CD4-positive, alpha-beta T cell treated with Interleukin-15 for 4 hours (primary cell): ENCODE measurements at regions not wholly inside any gene's neighbourhood (a gene's known extent, or its start where the extent isn't known, plus 50 kb on each side); places are given as distances from the start of the nearest gene placed in this dataset.

Experiments used
- DNase-seq: peaks from one replicate; pipeline ENCODE4 v3.0.0-alpha.2; 2020; ENCODE audit warnings: low spot score

DNA sequence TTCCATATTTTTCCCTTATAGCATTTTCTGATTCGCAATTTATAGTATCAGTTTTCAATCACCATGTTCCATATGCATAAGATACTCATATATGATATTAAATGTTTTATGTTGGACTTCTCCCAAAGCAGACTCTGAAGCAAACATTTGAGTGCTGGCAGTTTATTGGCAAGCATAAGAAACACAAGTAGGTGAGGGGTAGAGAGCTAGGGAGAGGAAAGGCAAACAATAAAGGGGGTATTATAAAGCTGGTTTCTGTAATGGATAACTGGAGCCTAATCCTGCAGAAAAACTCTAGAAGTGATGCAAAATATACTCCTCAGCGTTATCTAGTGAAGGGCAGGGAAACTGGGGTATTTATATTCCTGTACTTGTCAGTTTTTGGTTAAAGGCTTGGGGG is 491.5 kb upstream of the TGFBR2 start:
- DNase-seq, result no peak

DNA sequence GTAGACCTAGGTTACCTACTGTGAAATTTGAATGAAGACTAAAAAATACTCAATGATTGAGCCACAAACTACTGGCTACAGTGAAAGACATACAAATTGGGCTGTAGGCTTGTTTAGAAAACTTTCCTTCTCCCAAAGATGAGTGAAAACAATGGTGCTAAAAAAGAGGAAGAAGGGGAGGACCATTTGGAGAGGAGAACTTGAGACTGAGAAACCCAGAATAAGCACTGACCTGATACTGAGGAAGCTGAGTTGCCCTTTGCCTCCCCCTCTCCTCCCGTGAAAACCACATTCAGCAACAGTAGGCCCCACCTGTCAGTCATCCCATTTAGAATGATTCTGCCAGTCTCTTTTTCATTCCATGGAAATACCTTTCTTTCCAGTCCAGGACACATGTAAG is 484.0 kb upstream of the TGFBR2 start:
- DNase-seq, result no peak

DNA sequence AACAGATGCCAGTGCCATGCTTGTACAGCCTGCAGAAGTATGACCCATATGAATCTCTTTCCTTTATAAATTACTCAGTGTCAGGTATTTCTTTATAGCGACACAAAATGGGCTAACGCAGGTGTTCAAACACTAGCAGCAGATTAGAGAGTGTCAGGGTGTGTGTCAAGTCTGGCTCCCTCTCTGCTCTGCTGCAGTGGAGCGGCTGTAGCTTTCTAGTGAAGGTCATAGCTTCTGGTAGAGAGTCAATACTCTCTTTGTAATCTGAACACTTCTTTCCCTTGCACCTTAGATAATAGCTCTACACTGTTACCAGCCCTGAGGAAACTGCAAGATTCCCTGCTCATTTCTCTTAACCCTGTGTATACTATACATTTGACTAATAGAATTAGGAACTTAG is 483.2 kb upstream of the TGFBR2 start:
- no peak for DNase-seq

DNA sequence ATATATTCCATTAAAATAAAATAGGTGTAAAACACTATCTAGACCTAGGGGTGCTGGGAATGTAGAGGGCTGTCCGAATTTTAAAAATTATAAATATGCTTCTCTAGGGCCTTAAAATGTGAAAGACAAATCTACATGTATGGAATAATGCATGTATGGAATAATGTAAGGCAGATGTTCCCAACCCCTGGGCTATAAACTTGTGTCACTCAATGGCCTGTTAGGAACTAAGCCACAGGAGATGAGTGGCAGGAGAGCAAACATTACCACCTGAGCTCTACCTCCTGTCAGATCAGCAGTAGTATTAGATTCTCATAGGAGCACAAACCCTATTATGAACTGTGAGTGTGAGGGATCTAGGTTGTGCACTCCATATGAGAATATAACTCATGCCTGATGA is 482.6 kb upstream of the TGFBR2 start:
- DNase-seq, result no peak

DNA sequence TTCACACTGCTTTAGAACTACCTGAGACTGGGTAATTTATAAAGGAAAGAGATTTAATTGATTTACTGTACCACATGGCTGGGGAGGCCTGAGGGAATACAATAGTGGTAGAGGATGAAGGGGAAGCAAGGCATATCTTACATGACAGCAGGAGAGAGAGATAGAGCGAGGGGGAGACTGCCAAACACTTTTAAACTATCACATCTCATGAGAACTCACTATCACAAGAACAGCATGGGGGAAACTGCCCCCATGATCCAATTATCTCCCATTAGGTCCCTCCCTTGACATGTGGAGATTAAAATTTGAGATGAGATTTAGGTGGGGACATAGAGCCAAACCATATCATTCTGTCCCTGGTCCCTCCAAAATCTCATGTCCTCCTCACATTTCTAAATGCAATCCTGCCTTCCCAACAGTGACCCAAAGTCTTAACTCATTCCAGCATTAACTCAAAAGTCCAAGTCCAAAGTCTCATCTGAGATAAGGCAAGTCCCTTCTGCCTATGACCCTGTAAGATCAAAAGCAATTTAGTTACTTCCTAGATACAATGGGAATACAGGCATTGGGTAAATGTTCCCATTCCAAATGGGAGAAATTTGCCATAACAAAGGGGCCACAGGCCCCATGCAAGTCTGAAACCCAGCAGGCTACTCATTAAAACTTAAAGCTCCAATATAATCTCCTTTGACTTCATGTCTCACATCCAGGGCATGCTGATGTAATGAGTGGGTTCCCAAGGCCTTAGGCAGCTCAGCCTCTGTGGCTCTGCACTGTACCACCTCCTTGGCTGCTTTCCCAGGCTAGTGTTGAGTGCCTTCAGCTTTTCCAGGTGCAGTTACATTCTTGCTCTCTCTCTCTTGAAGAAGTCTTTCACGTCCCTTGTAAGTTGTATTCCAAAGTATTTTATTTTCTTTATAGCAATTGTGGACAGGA is 481.7 kb upstream of the TGFBR2 start:
- no peak for DNase-seq

DNA sequence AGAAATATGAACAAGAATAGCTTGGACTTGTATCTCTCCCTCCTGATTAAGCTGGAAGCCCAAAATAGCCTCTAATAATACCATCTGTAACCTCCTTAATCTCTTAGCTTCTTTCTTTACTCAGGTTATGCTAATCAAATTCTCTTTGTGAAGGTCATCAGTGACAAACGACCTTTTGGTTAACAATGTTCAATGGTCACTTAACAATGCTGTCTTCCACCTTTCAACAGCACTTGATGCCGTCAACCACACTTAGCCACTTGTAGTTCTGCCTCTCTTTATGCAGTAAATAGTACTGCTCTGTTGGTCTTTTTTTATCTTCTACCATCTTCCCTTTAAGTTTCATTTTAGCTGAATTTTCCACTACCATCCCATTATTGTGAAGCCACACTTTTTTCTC is 476.6 kb upstream of the TGFBR2 start:
- DNase-seq, result no peak

DNA sequence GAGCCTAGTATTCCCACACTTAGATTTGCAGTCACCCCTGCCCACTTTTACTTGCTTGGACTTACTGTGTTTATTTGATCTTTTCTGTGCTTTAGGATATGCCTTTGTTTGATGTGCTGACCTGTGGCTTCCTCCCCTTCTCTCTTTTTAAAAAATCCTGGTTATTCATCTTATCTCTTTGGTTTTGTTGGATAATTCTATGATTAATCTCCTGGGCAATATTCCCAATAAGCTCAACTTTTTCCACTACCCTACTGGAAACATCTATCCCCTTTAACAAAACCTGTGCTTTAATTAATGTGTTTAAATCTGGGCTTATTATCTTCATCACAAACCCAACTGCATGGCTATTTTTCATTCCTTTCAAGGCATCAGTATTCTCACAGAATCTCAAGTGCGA is 476.0 kb upstream of the TGFBR2 start:
- no peak for DNase-seq

DNA sequence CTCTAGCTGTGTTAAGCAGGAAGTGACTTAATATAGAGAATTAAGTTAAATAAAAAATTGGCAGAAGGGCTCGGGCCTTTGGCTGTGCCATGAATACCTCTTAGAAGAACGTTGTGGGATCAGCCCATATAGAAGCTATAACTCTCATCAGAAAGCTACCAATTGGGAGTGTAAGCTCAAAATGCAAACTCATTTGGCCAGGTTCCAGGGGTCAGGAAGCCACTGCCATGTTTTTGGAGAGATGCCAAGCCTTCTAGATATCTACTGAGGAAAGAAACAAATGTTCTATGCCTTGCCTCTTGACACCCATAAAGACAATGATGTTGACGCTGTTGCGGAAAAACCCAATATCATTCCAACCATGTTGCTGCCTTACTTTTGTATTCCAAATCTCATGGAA is 475.2 kb upstream of the TGFBR2 start:
- no peak for DNase-seq

DNA sequence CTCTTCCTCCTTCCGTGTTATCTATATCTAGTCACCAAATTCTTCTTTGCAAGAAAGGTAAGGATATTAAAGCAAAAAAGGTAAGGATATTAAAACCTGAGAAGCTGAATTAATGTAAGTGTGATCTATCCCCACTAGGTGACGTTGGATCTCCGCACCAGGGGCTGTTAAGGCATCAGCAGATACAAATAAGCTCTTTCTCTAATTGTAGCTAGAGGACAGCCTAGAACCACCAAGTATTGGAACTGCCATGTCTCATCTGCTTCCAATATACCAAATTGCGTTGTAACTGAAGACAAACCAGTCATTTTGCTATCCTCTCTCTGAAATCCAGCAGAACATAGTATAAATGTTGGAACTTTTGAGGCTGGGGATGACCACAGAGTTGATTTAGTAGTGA is 471.2 kb upstream of the TGFBR2 start:
- DNase-seq, result no peak

DNA sequence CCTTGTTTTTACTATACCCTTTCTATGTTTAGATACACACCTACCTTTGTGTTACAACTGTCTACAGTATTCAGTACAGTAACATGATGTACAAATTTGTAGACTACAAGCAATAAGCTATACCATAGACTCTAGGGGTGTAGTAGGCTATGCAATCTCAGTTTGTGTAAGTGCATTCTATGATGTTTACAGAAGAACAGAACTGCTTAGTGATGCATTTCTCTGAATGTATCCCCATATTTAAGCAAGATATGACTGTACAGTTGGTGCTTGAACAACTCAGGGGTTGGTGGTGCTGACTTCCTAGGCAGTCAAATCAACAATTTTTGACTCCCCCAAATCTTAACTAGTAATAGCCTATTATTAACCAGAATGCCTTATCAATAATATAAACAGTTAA is 467.1 kb upstream of the TGFBR2 start:
- no peak for DNase-seq

DNA sequence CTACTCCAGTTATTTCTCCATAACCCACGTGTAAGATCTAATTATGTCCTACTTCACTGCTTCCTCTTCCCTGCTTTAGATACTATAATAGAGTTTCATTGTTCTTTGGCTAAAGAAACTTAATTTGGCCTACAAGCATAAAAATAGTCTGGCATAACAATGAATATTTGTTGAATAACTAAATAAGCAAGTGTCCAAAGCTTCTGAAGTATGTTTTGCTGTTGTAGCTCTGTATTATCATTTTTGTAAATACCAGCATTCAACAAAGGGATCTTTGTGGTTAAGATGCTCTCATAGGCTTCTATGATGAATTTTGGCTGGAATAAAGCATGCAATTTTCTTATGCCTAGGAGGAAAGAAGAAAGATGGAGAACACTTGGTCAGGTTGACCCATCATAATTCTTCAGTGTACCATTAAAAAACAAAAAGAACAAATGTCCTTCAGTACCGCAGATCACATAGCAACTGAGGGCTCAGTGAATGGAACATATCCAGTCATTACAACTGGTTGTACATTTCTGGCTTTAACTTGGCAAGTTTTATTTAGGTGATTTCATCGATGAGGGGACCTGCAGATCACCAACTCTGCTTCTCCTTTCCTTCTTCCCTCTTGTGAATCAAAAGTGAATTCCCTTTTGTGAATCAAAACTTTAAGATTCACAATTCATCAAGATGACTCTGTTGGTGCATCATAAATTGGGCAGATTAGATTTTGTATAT is 465.9 kb upstream of the TGFBR2 start:
- DNase-seq, result no peak

DNA sequence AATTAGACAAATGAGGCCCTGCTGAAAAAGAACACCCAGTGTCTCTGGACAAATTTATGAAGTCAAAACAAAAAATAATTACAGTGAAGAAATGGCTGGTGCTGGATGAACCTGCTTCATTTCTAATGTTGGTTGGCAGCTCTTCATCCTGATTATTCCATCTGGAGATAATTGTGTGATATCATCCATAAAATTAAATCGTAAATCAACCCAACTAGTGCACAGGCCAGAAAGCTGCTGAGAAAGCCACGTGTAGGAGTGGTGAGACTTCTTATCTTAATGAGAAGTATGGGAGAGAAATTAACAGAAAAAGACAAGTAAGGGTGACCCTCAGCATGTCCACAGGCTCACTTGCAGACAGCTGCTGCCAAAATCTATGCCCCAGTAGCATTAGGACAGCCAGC is 465.2 kb upstream of the TGFBR2 start:
- DNase-seq, result no peak

DNA sequence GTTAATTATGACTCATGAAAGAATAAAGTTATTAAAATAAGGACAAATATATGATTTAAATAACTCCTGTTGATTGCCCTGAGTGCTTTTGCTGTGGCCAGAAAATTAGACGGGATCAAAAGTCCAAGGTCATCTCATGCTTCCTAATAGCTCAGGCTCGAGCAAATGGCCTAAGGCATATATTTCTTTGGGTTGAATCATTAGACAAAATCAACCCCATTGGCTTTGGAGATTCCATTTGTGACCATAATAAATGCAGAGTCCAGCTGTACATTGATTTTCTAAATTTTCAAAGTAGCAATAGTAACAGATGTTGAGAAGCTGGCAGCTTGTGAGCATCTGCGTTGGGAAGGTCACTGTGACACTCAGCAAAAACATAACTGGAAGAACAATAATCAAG is 464.5 kb upstream of the TGFBR2 start:
- no peak for DNase-seq

DNA sequence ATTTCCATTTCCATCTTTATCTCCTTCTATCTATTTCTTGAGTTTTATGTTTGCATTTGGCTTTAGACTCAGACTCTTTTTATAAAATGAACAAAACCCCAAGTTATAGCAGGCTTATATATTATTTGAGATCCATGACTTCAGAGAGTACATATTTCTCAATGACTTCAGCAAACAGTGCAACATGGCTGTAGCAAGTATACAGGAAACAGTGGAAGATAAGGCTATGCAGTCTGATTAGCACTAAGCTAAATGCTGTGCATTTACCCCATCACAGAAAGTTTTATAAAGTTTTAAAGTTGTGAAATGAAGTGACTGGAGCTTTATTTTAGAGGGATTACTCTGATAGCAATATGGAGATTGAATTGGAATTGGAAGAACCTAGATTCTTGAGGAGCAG is 463.5 kb upstream of the TGFBR2 start:
- DNase-seq, result no peak

DNA sequence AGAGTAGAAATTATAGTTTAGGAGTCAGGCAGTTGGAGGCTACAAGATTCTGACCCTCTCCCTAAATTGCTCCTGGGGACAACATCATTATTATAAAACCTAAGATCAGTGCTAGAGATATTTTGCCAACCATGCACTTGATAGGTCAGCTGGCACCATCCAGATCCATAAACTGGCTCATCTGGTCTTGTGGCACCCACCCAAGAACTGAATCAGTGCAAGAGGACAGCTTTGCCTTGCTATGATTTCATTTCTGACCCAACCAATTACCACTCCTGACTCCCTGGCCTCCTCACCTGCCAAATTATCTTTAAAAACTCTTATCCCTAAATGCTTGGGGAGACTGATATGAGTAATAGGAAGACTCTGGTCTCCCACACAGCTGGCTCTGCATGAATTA is 461.1 kb upstream of the TGFBR2 start:
- DNase-seq, result no peak

DNA sequence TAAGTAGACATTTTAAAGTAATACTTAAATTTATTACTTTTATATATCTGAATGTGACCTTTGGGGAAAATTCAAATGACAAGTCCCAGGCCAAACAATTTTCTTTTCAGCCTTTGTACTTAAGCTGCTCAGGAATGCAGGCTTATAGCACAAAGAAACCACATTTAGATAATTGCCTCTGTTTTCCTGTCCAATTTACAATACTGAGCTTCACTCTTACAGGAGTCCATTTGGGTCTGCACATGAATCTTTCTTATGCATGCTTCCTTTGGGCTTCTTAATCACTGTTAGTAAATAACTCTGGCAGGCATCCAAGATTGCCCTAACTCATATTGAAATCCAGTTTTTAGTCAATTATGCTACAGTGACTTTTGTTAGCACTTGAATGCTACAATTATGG is 459.4 kb upstream of the TGFBR2 start:
- DNase-seq, result no peak

DNA sequence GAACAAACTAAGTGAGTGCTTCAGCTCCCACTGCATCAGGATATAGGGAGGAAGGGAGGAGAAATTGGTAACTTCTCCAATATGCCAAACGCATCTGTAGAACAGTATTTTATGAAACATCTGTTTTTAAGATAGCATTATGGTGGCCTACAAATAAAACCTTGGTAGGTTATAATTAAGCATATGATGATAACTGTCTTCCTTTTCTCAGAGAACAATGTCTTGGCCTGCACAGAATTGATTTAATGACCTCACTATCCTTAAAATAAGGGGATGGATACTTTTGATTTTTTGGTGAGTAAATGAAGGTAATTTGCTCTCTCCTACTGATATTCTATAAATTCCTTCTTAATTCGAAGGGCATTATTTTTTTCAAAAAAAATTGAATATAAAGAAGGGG is 451.5 kb upstream of the TGFBR2 start:
- no peak for DNase-seq

DNA sequence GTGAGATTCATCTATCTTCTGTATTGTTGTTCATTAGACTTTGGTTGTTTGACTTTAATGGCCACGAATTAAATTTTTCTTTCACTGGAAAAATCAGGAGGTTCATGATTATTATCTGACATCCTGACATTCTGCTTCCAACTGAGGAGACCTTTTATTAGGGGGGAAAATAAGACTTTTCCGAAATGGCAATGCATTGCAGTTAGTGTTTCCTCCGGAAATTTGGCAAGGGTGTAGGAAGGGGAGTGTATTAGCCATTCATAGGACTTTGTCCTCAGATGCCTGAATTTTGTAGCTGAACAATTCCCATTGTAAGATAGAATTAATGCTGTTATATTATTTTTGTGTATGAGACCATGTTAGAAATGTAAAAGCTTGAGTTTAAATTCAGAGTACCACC is 450.6 kb upstream of the TGFBR2 start:
- no peak for DNase-seq

DNA sequence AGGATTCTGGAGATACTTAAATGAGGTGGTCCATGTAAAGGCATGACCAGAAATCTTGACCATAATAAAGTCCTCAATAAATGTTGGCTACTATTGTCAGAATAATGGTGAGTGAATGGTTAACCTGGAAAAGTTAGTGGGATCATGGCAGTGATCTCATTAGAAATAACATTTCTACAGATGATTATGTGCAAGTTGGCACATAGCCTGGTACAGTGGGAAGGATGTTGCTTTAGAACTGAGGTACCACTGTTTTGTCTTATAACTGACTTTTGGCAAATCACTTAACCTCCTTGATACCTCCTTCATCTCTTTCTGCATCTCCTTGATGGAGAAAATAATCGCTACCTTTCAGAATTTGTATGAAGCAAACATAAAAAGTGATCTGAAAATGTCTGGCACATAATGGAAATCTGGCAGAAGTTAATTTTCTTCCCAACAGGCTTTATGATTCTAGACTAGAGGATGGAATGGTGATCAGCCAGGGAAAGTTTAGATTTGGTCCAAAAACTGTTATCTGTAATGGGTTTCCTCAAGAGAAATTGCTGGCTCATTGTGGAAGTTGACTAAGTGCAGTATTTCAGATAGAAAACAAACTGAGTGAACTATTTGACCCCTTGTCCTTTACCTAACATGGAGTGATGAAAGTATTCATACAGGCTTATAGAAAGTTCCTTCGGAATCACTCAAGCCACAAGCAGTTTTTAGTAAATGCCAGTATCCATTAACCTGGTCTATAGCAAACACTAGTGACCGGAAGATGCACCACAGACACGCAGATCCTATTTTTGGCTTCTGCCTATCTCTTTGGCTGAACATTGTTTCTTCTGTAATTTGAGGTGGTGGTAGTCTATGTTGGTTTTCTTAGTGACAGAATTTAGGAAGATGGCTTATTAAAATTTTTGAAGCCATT is 449.6 kb upstream of the TGFBR2 start:
- no peak for DNase-seq

DNA sequence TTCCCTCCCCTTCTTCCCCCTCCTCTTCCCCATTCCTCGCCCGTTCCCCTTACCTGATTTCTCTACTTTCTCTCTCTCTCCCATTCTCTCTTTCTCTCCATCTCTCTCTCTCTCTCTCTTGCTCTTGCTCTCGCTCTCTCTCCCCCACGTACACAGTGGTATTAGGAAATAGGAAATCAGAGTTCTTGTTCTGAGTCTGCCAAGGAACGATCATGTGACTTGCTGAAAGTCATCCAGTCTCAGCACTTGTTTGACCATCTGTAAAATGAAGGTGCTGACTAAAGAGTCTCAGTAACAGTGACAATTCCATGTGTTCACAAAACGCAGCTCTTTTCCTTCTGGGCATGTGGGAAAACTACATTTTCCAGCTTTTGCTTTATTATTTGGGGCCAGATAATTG is 445.0 kb upstream of the TGFBR2 start:
- DNase-seq, result no peak

DNA sequence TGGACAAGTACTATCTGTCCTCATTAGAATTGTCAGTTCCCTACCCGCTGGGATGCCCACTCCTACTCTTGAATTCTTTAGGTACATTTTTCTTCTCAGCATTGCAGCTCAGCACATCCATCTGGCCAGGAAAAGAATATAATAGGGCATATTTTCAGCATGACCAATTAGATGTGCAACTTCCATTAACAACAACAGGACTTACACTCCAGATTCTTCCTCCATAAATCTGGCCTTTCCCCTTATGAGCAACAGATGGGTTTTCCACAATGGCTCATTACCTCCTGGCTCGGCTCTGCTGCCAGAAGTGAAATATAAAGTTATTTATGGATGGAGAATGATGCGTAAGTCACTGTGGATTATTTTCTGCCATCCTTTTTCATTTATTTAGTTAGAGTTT is 443.8 kb upstream of the TGFBR2 start:
- no peak for DNase-seq

DNA sequence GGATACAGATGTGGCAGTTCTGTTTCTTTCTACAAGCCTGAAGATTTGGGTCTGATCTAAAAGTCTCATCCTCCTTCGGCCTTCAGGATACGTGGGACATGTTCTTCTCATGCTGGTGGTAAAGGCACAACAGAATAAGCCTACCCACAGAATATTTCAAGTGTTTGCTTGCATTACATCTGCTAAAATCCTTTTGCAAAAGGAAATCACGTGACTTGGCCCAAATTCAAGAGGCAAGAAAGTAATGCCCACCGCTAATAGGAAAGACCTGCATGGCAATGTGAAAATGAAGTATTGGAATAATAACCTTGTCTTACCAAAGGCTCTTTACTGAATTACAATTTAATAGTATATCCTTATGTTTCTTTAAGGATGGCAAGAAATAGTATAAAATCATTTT is 439.9 kb upstream of the TGFBR2 start:
- DNase-seq, result no peak
